B cell (primary cell): ENCODE measurements at regions not wholly inside any gene's neighbourhood (a gene's known extent, or its start where the extent isn't known, plus 50 kb on each side); places are given as distances from the start of the nearest gene placed in this dataset.

ENCODE experiments used
- ATAC-seq: fragments of 200-7000 bp; cut with Tn5 transposase; one replicate; pipeline ENCODE4 v1.10.0; 2021; ENCODE audit warnings: low read depth, mild to moderate bottlenecking, moderate number of reproducible peaks, moderate library complexity
- CTCF ChIA-PET: fragments of 350-600 bp; sonication (Branson Sonifier 250); formaldehyde crosslinking; loops from one replicate; lab custom pipeline; 2021; ENCODE audit warnings: antibody characterized with exemption, inconsistent platforms; lab: Charles Lee
- POLR2A ChIA-PET: fragments of 350-600 bp; sonication (Branson Sonifier 250); formaldehyde crosslinking; loops from one replicate; lab custom pipeline; 2021; ENCODE audit warnings: antibody characterized with exemption; lab: Charles Lee
- DNase-seq: peaks from one replicate; pipeline ENCODE4 v3.0.0; 2013
- H2AFZ ChIP-seq: 2 replicates; pipeline ENCODE4 v1.6.1; 2012; ENCODE audit warnings: mild to moderate bottlenecking, low read depth, low read length; ENCODE audit not compliant: insufficient read depth, poor library complexity, severe bottlenecking
- H3K27ac ChIP-seq, 2 donors: 1 replicate in 1 of 2; 2 replicates in 1 of 2; pipeline ENCODE4 v1.5.1; 2012 to 2013; ENCODE audit warnings: low read length in 2 of 2, mild to moderate bottlenecking in 2 of 2, moderate library complexity in 1 of 2
- H3K27me3 ChIP-seq, 4 experiments: fragments of 200-600 bp in 1 of 4; sonication (generic) in 1 of 4; replicated peaks in 1 of 4; 1 replicate in 2 of 4; 2 replicates in 2 of 4; pipeline versions ENCODE4 v1.6.1 to v1.7.0; 2013 to 2016; ENCODE audit warnings: low read length in 3 of 4, mild to moderate bottlenecking in 2 of 4, mixed read lengths in 1 of 4, moderate library complexity in 1 of 4; ENCODE audit not compliant: insufficient read depth in 4 of 4, control insufficient read depth in 3 of 4; ENCODE audit errors: control extremely low read depth in 1 of 4
- H3K36me3 ChIP-seq, 2 experiments: replicated peaks in 1 of 2; 1 replicate in 1 of 2; 2 replicates in 1 of 2; pipeline versions ENCODE4 v1.6.1 to v1.7.1; 2013; ENCODE audit warnings: low read length in 1 of 2; ENCODE audit not compliant: insufficient read depth in 2 of 2, control insufficient read depth in 1 of 2; ENCODE audit errors: control extremely low read depth in 1 of 2, extremely low read depth in 1 of 2
- H3K4me1 ChIP-seq, 2 donors: fragments of 200-600 bp in 1 of 2; sonication (generic) in 1 of 2; 1 replicate in 1 of 2; 2 replicates in 1 of 2; pipeline versions ENCODE4 v1.5.1 to v1.6.1; 2013 to 2017; ENCODE audit warnings: low read length in 2 of 2; ENCODE audit not compliant: control insufficient read depth in 2 of 2, insufficient read depth in 2 of 2
- H3K4me2 ChIP-seq: replicated peaks from 2 replicates; pipeline ENCODE3; 2012; ENCODE audit warnings: mild to moderate bottlenecking, low read depth, low read length; ENCODE audit not compliant: poor library complexity, severe bottlenecking
- H3K4me3 ChIP-seq, 5 experiments: fragments of 200-600 bp in 1 of 5; sonication (generic) in 1 of 5; 1 replicate in 3 of 5; 2 replicates in 2 of 5; pipeline versions ENCODE4 v1.5.1 to v1.7.0; 2011 to 2016; ENCODE audit warnings: low read length in 4 of 5, mild to moderate bottlenecking in 4 of 5, low read depth in 2 of 5, control low read depth in 1 of 5, moderate library complexity in 1 of 5; ENCODE audit not compliant: insufficient read depth in 1 of 5; ENCODE audit errors: control extremely low read depth in 1 of 5, extremely low read depth in 1 of 5
- H3K79me2 ChIP-seq: fragments of 200-600 bp; sonication (generic); one replicate; pipeline ENCODE4 v1.6.0; 2016; ENCODE audit warnings: low read length; ENCODE audit not compliant: control insufficient read depth, insufficient read depth
- H3K9ac ChIP-seq: fragments of 200-600 bp; sonication (generic); 2 replicates; pipeline ENCODE4 v1.6.1; 2017; ENCODE audit warnings: mild to moderate bottlenecking, low read length, moderate library complexity
- H3K9me3 ChIP-seq, 3 donors: one replicate each; pipeline versions ENCODE4 v1.6.1 to v1.7.1; 2013; ENCODE audit warnings: low read length in 2 of 3; ENCODE audit not compliant: control insufficient read depth in 2 of 3, insufficient read depth in 1 of 3; ENCODE audit errors: control extremely low read depth in 1 of 3
- H4K20me1 ChIP-seq: 2 replicates; pipeline ENCODE4 v1.6.0; 2012; ENCODE audit warnings: mild to moderate bottlenecking, low read length; ENCODE audit not compliant: insufficient read depth, control insufficient read depth, poor library complexity, severe bottlenecking
- H3K27ac Mint-ChIP-seq: one replicate; pipeline ENCODE4 v1.8.0; 2021; ENCODE audit warnings: mixed read lengths
- H3K27me3 Mint-ChIP-seq: one replicate; pipeline ENCODE4 v1.8.0; 2021; ENCODE audit warnings: mixed read lengths
- H3K4me1 Mint-ChIP-seq: one replicate; pipeline ENCODE4 v1.8.0; 2021; ENCODE audit warnings: mixed read lengths
- H3K4me3 Mint-ChIP-seq: one replicate; pipeline ENCODE4 v1.8.0; 2021; ENCODE audit warnings: mixed read lengths
- H3K9me3 Mint-ChIP-seq: one replicate; pipeline ENCODE4 v1.8.0; 2022; ENCODE audit warnings: mixed read lengths; ENCODE audit not compliant: insufficient read depth
- CTCF ChIP-seq: fragments of 200-600 bp; IDR thresholded peaks from one replicate; pipeline ENCODE4 v1.8.0; 2022; ENCODE audit warnings: antibody characterized with exemption, mild to moderate bottlenecking
- EZH2 ChIP-seq: IDR thresholded peaks from 2 replicates; pipeline ENCODE4 v1.6.1; 2012; ENCODE audit warnings: borderline replicate concordance, low read depth, mild to moderate bottlenecking, moderate library complexity, low read length; ENCODE audit not compliant: insufficient read depth, poor library complexity, severe bottlenecking
- WGBS: methylation state at CpG from one replicate; pipeline ENCODE4 v1.1.5; 2013; ENCODE audit warnings: missing lambda C conversion rate; ENCODE audit not compliant: insufficient coverage; 5-methylcytosine and 5-hydroxymethylcytosine counted together
- intact Hi-C: fragments of 100-400 bp; cut with micrococcal nuclease; formaldehyde crosslinking; loops from one replicate; pipeline ENCODE4 v1.10.0; 2022

GRCh38 chr21:18030248-18030647 is 211.1 kb upstream of the C21orf91 start:
- no peak overlapping the region for H3K9ac ChIP-seq
- H3K4me1 ChIP-seq = no peaks in the 10 kb centered on the region
- Mint-ChIP-seq H3K4me3 (no peak overlapping the region), H3K4me1 (no peaks in the 10 kb centered on the region), H3K27ac (no peak overlapping the region), H3K27me3 (no peaks in the 10 kb centered on the region), H3K9me3 (no peaks in the 10 kb centered on the region)
- ATAC-seq (no peak), DNase-seq (no peak)
- CTCF ChIA-PET = no interaction called here
- POLR2A ChIA-PET = no interaction called here
- no peak for TF ChIP-seq CTCF
- intact Hi-C loops = no loop called here
- H3K79me2 ChIP-seq = no peaks in the 10 kb centered on the region
- H2AFZ ChIP-seq = no peak overlapping the region
- H3K27ac ChIP-seq = no peak overlapping the region
- no peaks in the 10 kb centered on the region for H3K27me3 ChIP-seq
- H3K4me3 ChIP-seq = no peak overlapping the region
- no peaks in the 10 kb centered on the region for H4K20me1 ChIP-seq
- no peaks in the 10 kb centered on the region for H3K36me3 ChIP-seq
- H3K9me3 ChIP-seq = peaks cover 0 to 2% (median 0%) of the 10 kb centered on the region in 3 donors
- H3K4me2 ChIP-seq = no peak overlapping the region
- 78% methylated on average over 2 of the region's 4 CpGs for whole genome bisulfite sequencing

GRCh38 chr21:18026359-18026758 is 207.2 kb upstream of the C21orf91 start:
- no peaks in the 10 kb centered on the region for H3K27me3 ChIP-seq
- H3K9ac ChIP-seq = no peak overlapping the region
- ChIA-PET CTCF (no interaction called here), POLR2A (no interaction called here)
- H3K27ac Mint-ChIP-seq = no peak overlapping the region
- no peaks in the 10 kb centered on the region for H3K79me2 ChIP-seq
- DNase-seq (no peak), ATAC-seq (no peak)
- H3K9me3 Mint-ChIP-seq = no peaks in the 10 kb centered on the region
- no peaks in the 10 kb centered on the region for H3K4me1 ChIP-seq
- no peaks in the 10 kb centered on the region for H3K9me3 ChIP-seq
- no peak overlapping the region for H3K27ac ChIP-seq
- no peaks in the 10 kb centered on the region for H3K4me1 Mint-ChIP-seq
- intact Hi-C loops = no loop called here
- no peak overlapping the region for H2AFZ ChIP-seq
- no peak overlapping the region for H3K4me2 ChIP-seq
- H4K20me1 ChIP-seq = no peaks in the 10 kb centered on the region
- no peak overlapping the region for H3K4me3 Mint-ChIP-seq
- no peaks in the 10 kb centered on the region for H3K36me3 ChIP-seq
- H3K27me3 Mint-ChIP-seq = no peaks in the 10 kb centered on the region
- WGBS = no CpG with 5 or more reads among the region's 1 CpG
- no peak for TF ChIP-seq CTCF
- TF ChIP-seq EZH2 = no peak
- no peak overlapping the region for H3K4me3 ChIP-seq
